Ovary (tissue), 3 donors: ENCODE measurements at regions not wholly inside any gene's neighbourhood (a gene's known extent, or its start where the extent isn't known, plus 50 kb on each side); places are given as distances from the start of the nearest gene placed in this dataset.

Source experiments
- EP300 ChIP-seq: sonication (generic); formaldehyde crosslinking; IDR thresholded peaks from one replicate; pipeline ENCODE4 v1.6.1; 2017; ENCODE audit warnings: antibody characterized with exemption
- POLR2A ChIP-seq: fragments of 450-650 bp; IDR thresholded peaks from one replicate; pipeline ENCODE4 v1.6.1; 2017; ENCODE audit warnings: antibody characterized with exemption, mild to moderate bottlenecking, moderate library complexity
- TF ChIP-seq, protein P1 (sequence below), 3 donors: fragments of 450-650 bp in 2 of 3; fragments of 200-600 bp in 1 of 3; IDR thresholded peaks; one replicate each; pipeline versions ENCODE4 v1.5.1 to v1.8.0; 2016 to 2022; ENCODE audit warnings: antibody characterized with exemption in 3 of 3, mild to moderate bottlenecking in 1 of 3
- donor health status: DM: no; HTN: no; CAD: no.

DNA sequence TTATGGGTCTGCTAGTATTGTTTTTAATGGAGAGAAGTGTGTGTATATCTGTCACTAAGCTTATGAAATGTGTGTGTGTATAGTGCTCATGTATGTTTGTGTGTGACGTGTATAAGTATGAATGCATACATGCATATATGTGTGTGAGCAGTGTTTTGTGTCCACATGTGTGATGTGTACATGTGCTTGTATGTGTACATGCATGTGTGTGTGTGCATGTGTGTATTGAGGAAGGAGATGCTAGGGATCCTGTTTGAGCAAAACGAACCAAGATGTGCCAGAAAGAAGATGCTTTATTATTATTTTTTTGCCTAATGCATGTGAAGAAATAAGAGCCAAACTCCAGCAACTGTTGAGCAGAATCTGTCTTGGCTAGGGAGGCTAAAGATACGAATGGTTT is 301.3 kb upstream of the SKOR2 start:
- TF ChIP-seq, protein P1, sequence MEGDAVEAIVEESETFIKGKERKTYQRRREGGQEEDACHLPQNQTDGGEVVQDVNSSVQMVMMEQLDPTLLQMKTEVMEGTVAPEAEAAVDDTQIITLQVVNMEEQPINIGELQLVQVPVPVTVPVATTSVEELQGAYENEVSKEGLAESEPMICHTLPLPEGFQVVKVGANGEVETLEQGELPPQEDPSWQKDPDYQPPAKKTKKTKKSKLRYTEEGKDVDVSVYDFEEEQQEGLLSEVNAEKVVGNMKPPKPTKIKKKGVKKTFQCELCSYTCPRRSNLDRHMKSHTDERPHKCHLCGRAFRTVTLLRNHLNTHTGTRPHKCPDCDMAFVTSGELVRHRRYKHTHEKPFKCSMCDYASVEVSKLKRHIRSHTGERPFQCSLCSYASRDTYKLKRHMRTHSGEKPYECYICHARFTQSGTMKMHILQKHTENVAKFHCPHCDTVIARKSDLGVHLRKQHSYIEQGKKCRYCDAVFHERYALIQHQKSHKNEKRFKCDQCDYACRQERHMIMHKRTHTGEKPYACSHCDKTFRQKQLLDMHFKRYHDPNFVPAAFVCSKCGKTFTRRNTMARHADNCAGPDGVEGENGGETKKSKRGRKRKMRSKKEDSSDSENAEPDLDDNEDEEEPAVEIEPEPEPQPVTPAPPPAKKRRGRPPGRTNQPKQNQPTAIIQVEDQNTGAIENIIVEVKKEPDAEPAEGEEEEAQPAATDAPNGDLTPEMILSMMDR (IDR thresholded peaks at IDR 0.05): no peak
- TF ChIP-seq EP300: no peak
- no peak for TF ChIP-seq POLR2A
